ENCODE measurements at regions not wholly inside any gene's neighbourhood (a gene's known extent, or its start where the extent isn't known, plus 50 kb on each side); places are given as distances from the start of the nearest gene placed in this dataset.
"Not testable (repeated sequence)": the region's sequence is repeated elsewhere in the genome, so short reads cannot be mapped to it uniquely, and the experiment has no call there.

DNA sequence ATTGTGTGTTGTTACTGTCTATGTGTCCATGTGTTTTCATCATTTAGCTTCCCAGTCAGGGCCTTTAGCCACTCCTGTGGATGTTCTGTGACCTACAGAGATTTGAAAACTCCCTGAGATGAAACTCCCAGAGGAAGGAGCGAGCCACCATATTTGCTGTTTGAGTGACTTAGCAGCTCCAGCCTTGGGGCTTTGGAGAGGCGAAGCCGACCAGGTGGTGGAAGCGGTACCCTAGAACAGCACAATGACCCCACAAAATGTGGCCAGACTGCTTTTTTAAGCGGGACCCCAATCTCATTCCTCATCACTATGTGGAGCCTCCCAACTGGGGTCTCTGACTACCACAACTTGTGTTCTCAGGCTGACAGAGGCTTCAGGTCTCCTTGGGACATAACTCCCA, 323.9 kb upstream of the KCND2 start:
- H3K27me3 ChIP-seq (ENCODE audit: insufficient read depth, low read depth, low read length) = no peaks in the 10 kb centered on the region
- H3K27ac ChIP-seq (ENCODE audit: low read length) = no peak overlapping the region
- no peaks in the 10 kb centered on the region for H3F3A ChIP-seq (ENCODE audit: insufficient read depth, low read length, poor library complexity, severe bottlenecking)
- no peaks in the 10 kb centered on the region for H3K9me2 ChIP-seq (ENCODE audit: insufficient read depth, low read length)
- H3K79me2 ChIP-seq (replicated peaks; ENCODE audit: insufficient read depth, low read length) = no peaks in the 10 kb centered on the region
- no peak for TF ChIP-seq EP300 (conservative IDR thresholded peaks at IDR 0.05; ENCODE audit: poor library complexity, severe bottlenecking)
- TF ChIP-seq SMC3 (conservative IDR thresholded peaks at IDR 0.05; ENCODE audit: poor library complexity) = no peak
- TF ChIP-seq TAF1 (IDR thresholded peaks at IDR 0.05; ENCODE audit: low read depth) = no peak
- TF ChIP-seq REST (IDR thresholded peaks at IDR 0.05; ENCODE audit: borderline replicate concordance) = no peak
- no peak for TF ChIP-seq EZH2 (IDR thresholded peaks at IDR 0.05; ENCODE audit: borderline replicate concordance, insufficient read depth, low read length, poor library complexity, severe bottlenecking)
- no peak for TF ChIP-seq POLR2AphosphoS5 (IDR thresholded peaks at IDR 0.05)
- no peak overlapping the region for H3K4me2 ChIP-seq (ENCODE audit: low read length)
- H3K9me3 ChIP-seq (ENCODE audit: low read length) = no peaks in the 10 kb centered on the region
- no peaks in the 10 kb centered on the region for H3K36me3 ChIP-seq (ENCODE audit: insufficient read depth, low read length)
- no peak overlapping the region for H3K4me3 ChIP-seq (ENCODE audit: low read length)
- H4K20me1 ChIP-seq (ENCODE audit: insufficient read depth) = no peaks in the 10 kb centered on the region
- no peak overlapping the region for H3K9ac ChIP-seq (ENCODE audit: low read length)
- H2AFZ ChIP-seq (ENCODE audit: low read depth, low read length) = no peak overlapping the region

DNA sequence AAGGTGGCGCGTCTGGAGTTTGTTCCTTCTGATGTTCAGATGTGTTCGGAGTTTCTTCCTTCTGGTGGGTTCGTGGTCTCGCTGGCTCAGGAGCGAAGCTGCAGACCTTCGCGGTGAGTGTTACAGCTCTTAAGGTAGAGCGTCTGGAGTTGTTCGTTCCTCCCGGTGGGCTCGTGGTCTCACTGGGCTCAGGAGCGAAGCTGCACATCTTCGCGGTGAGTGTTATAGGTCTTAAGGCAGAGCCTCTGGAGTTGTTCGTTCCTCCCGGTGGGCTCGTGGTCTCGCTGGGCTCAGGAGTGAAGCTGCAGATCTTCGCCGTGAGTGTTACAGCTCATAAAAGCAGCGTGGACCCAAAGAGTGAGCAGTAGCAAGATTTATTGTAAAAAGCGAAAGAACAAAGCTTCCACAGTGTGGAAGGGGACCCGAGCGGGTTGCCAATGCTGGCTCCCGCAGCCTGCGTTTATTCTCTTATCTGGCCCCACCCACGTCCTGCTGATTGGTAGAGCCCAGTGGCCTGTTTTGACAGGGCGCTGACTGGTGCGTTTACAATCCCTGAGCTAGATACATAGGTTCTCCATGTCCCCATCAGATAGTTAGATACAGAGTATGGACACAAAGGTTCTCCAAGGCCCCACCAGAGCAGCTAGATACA, 322.5 kb upstream of the KCND2 start:
- not testable (repeated sequence) for H3K79me2 ChIP-seq (replicated peaks; ENCODE audit: insufficient read depth, low read length); H3K9ac ChIP-seq (ENCODE audit: low read length); H3K4me3 ChIP-seq (ENCODE audit: low read length); H3K27me3 ChIP-seq (ENCODE audit: insufficient read depth, low read depth, low read length); H3K36me3 ChIP-seq (ENCODE audit: insufficient read depth, low read length); H3K27ac ChIP-seq (ENCODE audit: low read length); H3K9me3 ChIP-seq (ENCODE audit: low read length); H4K20me1 ChIP-seq (ENCODE audit: insufficient read depth); H3K4me2 ChIP-seq (ENCODE audit: low read length); H3K9me2 ChIP-seq (ENCODE audit: insufficient read depth, low read length); H2AFZ ChIP-seq (ENCODE audit: low read depth, low read length); H3F3A ChIP-seq (ENCODE audit: insufficient read depth, low read length, poor library complexity, severe bottlenecking)

- not testable (repeated sequence) for H3K9me3 ChIP-seq (ENCODE audit: low read length); H3K27ac ChIP-seq (ENCODE audit: low read length); H3K36me3 ChIP-seq (ENCODE audit: insufficient read depth, low read length); H3K79me2 ChIP-seq (replicated peaks; ENCODE audit: insufficient read depth, low read length); H3K4me3 ChIP-seq (ENCODE audit: low read length); H2AFZ ChIP-seq (ENCODE audit: low read depth, low read length); H3K9me2 ChIP-seq (ENCODE audit: insufficient read depth, low read length); H3K4me2 ChIP-seq (ENCODE audit: low read length); H3F3A ChIP-seq (ENCODE audit: insufficient read depth, low read length, poor library complexity, severe bottlenecking); H3K9ac ChIP-seq (ENCODE audit: low read length); H3K27me3 ChIP-seq (ENCODE audit: insufficient read depth, low read depth, low read length); H4K20me1 ChIP-seq (ENCODE audit: insufficient read depth)
Observed at GRCh38 chr7:119951614-119952013, 321.4 kb upstream of the KCND2 start.

DNA sequence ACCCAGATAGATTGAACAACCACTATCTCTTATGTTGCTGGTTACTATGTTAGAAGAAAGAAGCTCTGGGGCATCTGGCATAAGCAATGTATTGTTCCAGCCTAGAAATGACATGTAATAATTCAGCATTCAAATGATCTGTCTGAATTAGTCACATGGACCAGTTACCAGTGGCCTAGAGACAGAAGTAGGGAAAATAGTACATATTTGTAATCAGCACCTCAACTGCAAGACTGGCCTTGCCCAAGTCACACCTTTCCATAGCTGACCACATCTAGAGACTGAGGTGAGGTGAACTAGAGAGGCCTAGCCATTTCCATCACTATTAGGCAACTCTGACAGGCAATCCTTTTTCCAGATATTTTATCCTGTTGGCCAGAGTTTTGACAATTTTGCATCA, 315.6 kb upstream of the KCND2 start:
- Histone ChIP-seq H3K9ac (ENCODE audit: low read length) (no peak overlapping the region), H3K27me3 (ENCODE audit: insufficient read depth, low read depth, low read length) (no peaks in the 10 kb centered on the region), H3K36me3 (ENCODE audit: insufficient read depth, low read length) (no peaks in the 10 kb centered on the region), H3K27ac (ENCODE audit: low read length) (no peak overlapping the region), H2AFZ (ENCODE audit: low read depth, low read length) (no peak overlapping the region), H3K4me3 (ENCODE audit: low read length) (no peak overlapping the region), H3K9me3 (ENCODE audit: low read length) (no peaks in the 10 kb centered on the region), H3K9me2 (ENCODE audit: insufficient read depth, low read length) (no peaks in the 10 kb centered on the region), H4K20me1 (ENCODE audit: insufficient read depth) (no peaks in the 10 kb centered on the region), H3K4me2 (ENCODE audit: low read length) (no peak overlapping the region), H3F3A (ENCODE audit: insufficient read depth, low read length, poor library complexity, severe bottlenecking) (no peaks in the 10 kb centered on the region), H3K79me2 (replicated peaks; ENCODE audit: insufficient read depth, low read length) (no peaks in the 10 kb centered on the region)
- TF ChIP-seq TAF1 (IDR thresholded peaks at IDR 0.05; ENCODE audit: low read depth) (no peak), REST (IDR thresholded peaks at IDR 0.05; ENCODE audit: borderline replicate concordance) (no peak), MXI1 (conservative IDR thresholded peaks at IDR 0.05; ENCODE audit: poor library complexity, severe bottlenecking) (no peak), SMC3 (conservative IDR thresholded peaks at IDR 0.05; ENCODE audit: poor library complexity) (no peak), POLR2AphosphoS5 (IDR thresholded peaks at IDR 0.05) (no peak), EP300 (conservative IDR thresholded peaks at IDR 0.05; ENCODE audit: poor library complexity, severe bottlenecking) (no peak), RAD21 (conservative IDR thresholded peaks at IDR 0.05) (no peak), EZH2 (IDR thresholded peaks at IDR 0.05; ENCODE audit: borderline replicate concordance, insufficient read depth, low read length, poor library complexity, severe bottlenecking) (no peak)

All from neural cell (in vitro differentiated cells).